HG03575 (cell line): ENCODE measurements at regions not wholly inside any gene's neighbourhood (a gene's known extent, or its start where the extent isn't known, plus 50 kb on each side); places are given as distances from the start of the nearest gene placed in this dataset.

ENCODE experiments used
- ATAC-seq: cut with Tn5 transposase; IDR thresholded peaks from one replicate; pipeline ENCODE4 v1.9.1; 2021; ENCODE audit not compliant: unreplicated experiment, insufficient number of reproducible peaks, low FRiP score; ENCODE audit errors: extremely low read depth

GRCh38 chr3:68090571-68090970, 436.2 kb upstream of the SUCLG2 start:
- no peak for ATAC-seq

GRCh38 chr3:68089572-68090011, 435.2 kb upstream of the SUCLG2 start:
- no peak for ATAC-seq

GRCh38 chr3:68088636-68089035, 434.2 kb upstream of the SUCLG2 start:
- ATAC-seq, result no peak

- ATAC-seq, result no peak
These were observed 433.8 kb upstream of the SUCLG2 start for GRCh38 chr3:68088216-68088615.

- no peak for ATAC-seq
These were observed 417.6 kb upstream of the SUCLG2 start for GRCh38 chr3:68072062-68072461.

GRCh38 chr3:68070186-68070585, 415.8 kb upstream of the SUCLG2 start:
- ATAC-seq, result no peak

- no peak for ATAC-seq
These were observed 412.9 kb upstream of the SUCLG2 start for GRCh38 chr3:68067314-68067713.

- ATAC-seq, result no peak
These were observed 408.5 kb upstream of the SUCLG2 start for GRCh38 chr3:68062926-68063325.

- ATAC-seq, result no peak
These were observed 406.5 kb upstream of the SUCLG2 start for GRCh38 chr3:68060910-68061309.

- ATAC-seq, result no peak
These were observed 405.8 kb upstream of the SUCLG2 start for GRCh38 chr3:68060191-68060590.

- no peak for ATAC-seq
These were observed 405.3 kb upstream of the SUCLG2 start for GRCh38 chr3:68059628-68060152.

- ATAC-seq, result no peak
These were observed 403.4 kb upstream of the SUCLG2 start for GRCh38 chr3:68057637-68058320.

GRCh38 chr3:68056556-68056955, 402.1 kb upstream of the SUCLG2 start:
- ATAC-seq, result no peak

- ATAC-seq, result no peak
These were observed 400.8 kb upstream of the SUCLG2 start for GRCh38 chr3:68055215-68055614.

GRCh38 chr3:68049776-68050175, 395.4 kb upstream of the SUCLG2 start:
- ATAC-seq, result no peak

GRCh38 chr3:68045976-68046375, 391.6 kb upstream of the SUCLG2 start:
- no peak for ATAC-seq

- no peak for ATAC-seq
These were observed 379.5 kb upstream of the SUCLG2 start for GRCh38 chr3:68033867-68034266.

GRCh38 chr3:68032209-68032608, 377.8 kb upstream of the SUCLG2 start:
- no peak for ATAC-seq

GRCh38 chr3:68025189-68025588, 370.8 kb upstream of the SUCLG2 start:
- no peak for ATAC-seq

- no peak for ATAC-seq
These were observed 365.5 kb upstream of the SUCLG2 start for GRCh38 chr3:68019876-68020275.

- ATAC-seq, result no peak
These were observed 363.9 kb upstream of the SUCLG2 start for GRCh38 chr3:68018275-68018674.
